Mesendoderm (in vitro differentiated cells): ENCODE measurements at regions not wholly inside any gene's neighbourhood (a gene's known extent, or its start where the extent isn't known, plus 50 kb on each side); places are given as distances from the start of the nearest gene placed in this dataset.

Experiments
- DNase-seq: peaks from one replicate; pipeline ENCODE4 v3.0.0; 2013
- H2AK5ac ChIP-seq: 2 replicates; pipeline ENCODE4 v1.6.1; 2013; ENCODE audit warnings: low read length, inconsistent platforms
- H2BK120ac ChIP-seq: 2 replicates; pipeline ENCODE4 v1.6.1; 2013; ENCODE audit warnings: low read depth, mild to moderate bottlenecking, low read length, moderate library complexity, mixed read lengths
- H2BK15ac ChIP-seq: replicated peaks from 2 replicates; pipeline ENCODE4 v1.6.1; 2013; ENCODE audit warnings: low read depth, mild to moderate bottlenecking, moderate library complexity
- H2BK5ac ChIP-seq: 2 replicates; pipeline ENCODE4 v1.6.1; 2013; ENCODE audit warnings: low read length, inconsistent platforms
- H3K18ac ChIP-seq: 2 replicates; pipeline ENCODE4 v1.6.1; 2013; ENCODE audit warnings: mild to moderate bottlenecking, low read length, mixed read lengths
- H3K23ac ChIP-seq: one replicate; pipeline ENCODE4 v1.6.1; 2013; ENCODE audit warnings: low read length
- H3K27ac ChIP-seq: 2 replicates; pipeline ENCODE4 v1.5.1; 2013; ENCODE audit warnings: low read depth, mild to moderate bottlenecking, inconsistent platforms, low read length, moderate library complexity
- H3K27me3 ChIP-seq: 2 replicates; pipeline ENCODE4 v1.6.1; 2013; ENCODE audit warnings: low read length, control low read depth, mild to moderate bottlenecking, inconsistent platforms; ENCODE audit not compliant: insufficient read depth, poor library complexity
- H3K36me3 ChIP-seq: 2 replicates; pipeline ENCODE4 v1.6.1; 2013; ENCODE audit warnings: low read length, inconsistent platforms; ENCODE audit not compliant: control insufficient read depth, insufficient read depth
- H3K4ac ChIP-seq: one replicate; pipeline ENCODE4 v1.6.1; 2013; ENCODE audit warnings: low read depth, mild to moderate bottlenecking, low read length, moderate library complexity
- H3K4me1 ChIP-seq: 2 replicates; pipeline ENCODE4 v1.6.1; 2013; ENCODE audit warnings: low read depth, low read length, inconsistent platforms; ENCODE audit not compliant: control insufficient read depth
- H3K4me2 ChIP-seq: 2 replicates; pipeline ENCODE4 v1.6.1; 2013; ENCODE audit warnings: low read length
- H3K4me3 ChIP-seq: 2 replicates; pipeline ENCODE4 v1.5.1; 2013; ENCODE audit warnings: mild to moderate bottlenecking, low read length
- H3K56ac ChIP-seq: one replicate; pipeline ENCODE4 v1.6.1; 2013; ENCODE audit warnings: low read length
- H3K79me1 ChIP-seq: 2 replicates; pipeline ENCODE4 v1.6.1; 2013; ENCODE audit warnings: low read length, inconsistent platforms
- H3K79me2 ChIP-seq: 2 replicates; pipeline ENCODE4 v1.6.1; 2013; ENCODE audit warnings: mild to moderate bottlenecking, low read length; ENCODE audit not compliant: control insufficient read depth, insufficient read depth
- H3K9ac ChIP-seq: 2 replicates; pipeline ENCODE4 v1.6.1; 2013; ENCODE audit warnings: low read length, inconsistent platforms
- H4K5ac ChIP-seq: one replicate; pipeline ENCODE4 v1.6.1; 2013; ENCODE audit warnings: low read length
- H4K8ac ChIP-seq: one replicate; pipeline ENCODE4 v1.6.1; 2013; ENCODE audit warnings: low read depth, mild to moderate bottlenecking, control low read depth, low read length, moderate library complexity
- WGBS: extraction: QIAGEN DNeasy Blood & Tissue Kit; methylation state at CpG from one replicate; pipeline ENCODE4 v1.1.7; 2013; ENCODE audit warnings: low lambda C conversion rate, missing lambda C conversion rate; ENCODE audit not compliant: insufficient coverage; ENCODE audit errors: extremely low coverage; 5-methylcytosine and 5-hydroxymethylcytosine counted together

DNA sequence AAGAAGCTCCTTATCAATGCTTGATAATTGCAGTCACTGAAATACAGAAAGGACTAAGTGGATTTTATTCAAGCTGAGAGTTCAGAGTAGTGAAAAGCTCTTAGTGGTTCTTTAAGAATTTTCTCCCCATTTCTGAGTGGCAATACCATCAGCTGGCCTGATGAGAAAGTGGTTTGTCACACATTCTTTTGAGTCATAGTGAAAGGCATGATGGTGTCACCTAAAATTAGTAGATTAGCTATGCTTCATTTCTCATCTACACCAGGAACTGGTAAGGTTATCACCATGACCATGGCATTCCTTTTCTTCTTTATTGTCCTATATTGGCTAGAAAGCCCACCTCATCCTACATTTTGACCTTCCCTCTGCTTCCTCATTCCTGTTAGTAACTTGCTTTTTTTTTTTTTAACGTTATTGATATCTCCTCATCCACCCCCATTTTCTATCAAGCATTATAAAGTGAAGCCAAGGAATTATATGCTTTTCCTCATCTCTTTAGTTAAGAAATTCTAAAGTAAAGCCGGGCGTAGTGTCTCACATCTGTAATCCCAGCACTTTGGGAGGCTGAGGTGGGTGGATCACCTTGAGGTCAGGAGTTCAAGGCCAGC is 67.4 kb upstream of the LOC128125822 start:
- Histone ChIP-seq H3K4me1 (no peaks in the 10 kb centered on the region), H3K4me2 (no peak overlapping the region), H3K18ac (no peak overlapping the region), H3K9ac (no peak overlapping the region), H3K27me3 (no peaks in the 10 kb centered on the region), H3K4me3 (no peak overlapping the region), H4K8ac (no peak overlapping the region), H3K23ac (no peak overlapping the region), H4K5ac (no peak overlapping the region), H2AK5ac (no peak overlapping the region), H3K4ac (no peak overlapping the region), H3K36me3 (no peaks in the 10 kb centered on the region), H2BK5ac (no peak overlapping the region), H2BK120ac (no peak overlapping the region), H3K79me1 (no peaks in the 10 kb centered on the region), H3K79me2 (no peaks in the 10 kb centered on the region), H2BK15ac (no peak overlapping the region), H3K56ac (no peak overlapping the region), H3K27ac (no peak overlapping the region)
- no CpG with 5 or more reads among the region's 3 CpGs for WGBS
- no peak for DNase-seq

- no peak overlapping the region for H4K8ac ChIP-seq
- H3K27ac ChIP-seq, result no peak overlapping the region
- no peak overlapping the region for H3K23ac ChIP-seq
- no peak overlapping the region for H3K4me2 ChIP-seq
- H2BK120ac ChIP-seq, result no peak overlapping the region
- H3K4me3 ChIP-seq, result no peak overlapping the region
- H3K79me1 ChIP-seq, result no peaks in the 10 kb centered on the region
- DNase-seq, result no peak
- no peaks in the 10 kb centered on the region for H3K4me1 ChIP-seq
- no peak overlapping the region for H2BK5ac ChIP-seq
- H3K4ac ChIP-seq, result no peak overlapping the region
- no peaks in the 10 kb centered on the region for H3K36me3 ChIP-seq
- no peaks in the 10 kb centered on the region for H3K27me3 ChIP-seq
- H3K56ac ChIP-seq, result no peak overlapping the region
- no peak overlapping the region for H3K18ac ChIP-seq
- H3K9ac ChIP-seq, result no peak overlapping the region
- no peaks in the 10 kb centered on the region for H3K79me2 ChIP-seq
- no peak overlapping the region for H2BK15ac ChIP-seq
- no peak overlapping the region for H2AK5ac ChIP-seq
- no peak overlapping the region for H4K5ac ChIP-seq
- WGBS, result no CpG with 5 or more reads among the region's 3 CpGs
These were observed 65.2 kb upstream of the LOC128125822 start for GRCh38 chr6:63507096-63507495.

GRCh38 chr6:63509652-63510352 is 62.5 kb upstream of the LOC128125822 start:
- Histone ChIP-seq H3K9ac (no peak overlapping the region), H2AK5ac (no peak overlapping the region), H3K4me2 (no peak overlapping the region), H4K5ac (no peak overlapping the region), H2BK5ac (no peak overlapping the region), H3K4me1 (no peaks in the 10 kb centered on the region), H3K18ac (no peak overlapping the region), H3K79me2 (no peaks in the 10 kb centered on the region), H3K27ac (no peak overlapping the region), H3K56ac (no peak overlapping the region), H3K36me3 (no peaks in the 10 kb centered on the region), H2BK120ac (no peak overlapping the region), H3K23ac (no peak overlapping the region), H4K8ac (no peak overlapping the region), H3K4me3 (no peak overlapping the region), H3K27me3 (no peaks in the 10 kb centered on the region), H3K79me1 (no peaks in the 10 kb centered on the region), H3K4ac (no peak overlapping the region), H2BK15ac (no peak overlapping the region)
- DNase-seq, result no peak
- 100% methylated on average over 1 of the region's 7 CpGs for WGBS

- Histone ChIP-seq H3K79me1 (no peaks in the 10 kb centered on the region), H2BK120ac (no peak overlapping the region), H3K9ac (no peak overlapping the region), H3K27me3 (no peaks in the 10 kb centered on the region), H3K4me2 (no peak overlapping the region), H3K4me3 (no peak overlapping the region), H2BK15ac (no peak overlapping the region), H3K23ac (no peak overlapping the region), H3K4ac (no peak overlapping the region), H2AK5ac (no peak overlapping the region), H3K18ac (no peak overlapping the region), H3K27ac (no peak overlapping the region), H4K5ac (no peak overlapping the region), H4K8ac (no peak overlapping the region), H3K79me2 (no peaks in the 10 kb centered on the region), H3K4me1 (no peaks in the 10 kb centered on the region), H2BK5ac (no peak overlapping the region), H3K56ac (no peak overlapping the region), H3K36me3 (no peaks in the 10 kb centered on the region)
- no peak for DNase-seq
- no CpG with 5 or more reads among the region's 2 CpGs for WGBS
These were observed 62.0 kb upstream of the LOC128125822 start for GRCh38 chr6:63510353-63510686.

DNA sequence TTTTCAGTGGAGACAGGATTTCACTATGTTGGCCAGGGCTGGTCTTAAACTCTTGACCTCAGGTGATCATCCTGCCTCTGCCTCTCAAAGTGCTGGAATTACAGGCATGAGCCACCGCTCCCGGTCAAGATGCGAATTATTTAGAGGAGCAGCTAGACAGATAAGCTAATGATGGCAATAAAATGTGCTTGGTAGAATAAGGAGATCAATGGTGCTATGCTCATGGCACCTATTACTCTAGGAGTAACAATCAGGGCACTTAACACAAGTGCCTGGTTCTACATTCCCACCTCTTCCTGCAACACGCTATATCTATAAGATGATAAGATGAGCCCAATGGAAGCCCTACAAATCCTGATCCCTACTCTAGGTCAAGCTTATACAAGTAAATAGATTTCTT is 61.4 kb upstream of the LOC128125822 start:
- H2BK120ac ChIP-seq, result no peak overlapping the region
- no peak overlapping the region for H2BK15ac ChIP-seq
- no peaks in the 10 kb centered on the region for H3K4me1 ChIP-seq

More for the DNA sequence above, 61.4 kb upstream of the LOC128125822 start:
- Histone ChIP-seq H4K5ac (no peak overlapping the region), H3K79me2 (no peaks in the 10 kb centered on the region), H3K36me3 (no peaks in the 10 kb centered on the region), H2AK5ac (no peak overlapping the region), H3K56ac (no peak overlapping the region), H3K79me1 (no peaks in the 10 kb centered on the region), H2BK5ac (no peak overlapping the region), H3K18ac (no peak overlapping the region), H3K4me2 (no peak overlapping the region), H3K4me3 (no peak overlapping the region), H3K4ac (no peak overlapping the region), H3K27ac (no peak overlapping the region), H3K23ac (no peak overlapping the region), H3K9ac (no peak overlapping the region), H4K8ac (no peak overlapping the region), H3K27me3 (no peaks in the 10 kb centered on the region)
- DNase-seq, result no peak
- WGBS, result no CpG with 5 or more reads among the region's 4 CpGs
